Stimulated activated CD4-positive, alpha-beta T cell treated with anti-CD3 and anti-CD28 coated beads, TNF-alpha, amount 100 ng/mL, for 1 hour (primary cell): ENCODE measurements at regions not wholly inside any gene's neighbourhood (a gene's known extent, or its start where the extent isn't known, plus 50 kb on each side); places are given as distances from the start of the nearest gene placed in this dataset.

Experiments
- DNase-seq, 3 donors: peaks; one replicate each; pipeline ENCODE4 v3.0.0-alpha.2; 2020; ENCODE audit warnings: low read depth in 3 of 3, low spot score in 1 of 3

DNA sequence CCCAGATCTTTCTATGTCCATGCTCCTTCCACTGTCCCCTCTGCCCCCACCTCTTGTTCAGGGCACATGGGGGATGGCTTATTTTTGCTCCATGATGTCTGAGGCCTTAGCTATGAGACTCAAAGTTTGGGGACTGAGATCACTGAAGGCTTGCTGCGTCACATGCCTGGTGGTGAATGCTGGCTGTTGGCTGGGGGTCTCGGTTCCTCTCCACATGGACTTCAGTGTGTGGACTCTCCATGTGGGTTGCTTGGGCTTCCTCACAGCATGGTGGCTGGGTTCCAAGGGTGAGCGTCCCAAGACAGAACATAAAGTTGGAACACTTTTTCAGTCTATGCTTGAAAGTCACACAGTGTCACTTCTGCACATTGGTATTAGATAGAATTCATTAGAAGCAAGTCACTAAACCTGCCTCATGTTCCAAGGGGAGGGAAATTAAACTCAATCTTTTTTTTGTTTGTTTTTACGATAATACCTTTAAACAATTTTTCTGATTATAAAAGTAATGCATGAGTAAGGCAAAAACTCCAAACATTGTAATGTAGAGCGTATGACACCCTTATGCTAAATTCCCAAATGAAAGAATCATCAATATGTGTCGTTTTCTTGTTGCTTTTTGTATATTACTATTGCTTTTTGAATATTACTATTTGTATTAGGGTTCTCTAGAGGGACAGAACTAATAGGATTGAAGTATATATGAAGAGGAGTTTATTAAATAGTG lies 111.7 kb downstream of the MYCN start:
- DNase-seq = no peak

DNA sequence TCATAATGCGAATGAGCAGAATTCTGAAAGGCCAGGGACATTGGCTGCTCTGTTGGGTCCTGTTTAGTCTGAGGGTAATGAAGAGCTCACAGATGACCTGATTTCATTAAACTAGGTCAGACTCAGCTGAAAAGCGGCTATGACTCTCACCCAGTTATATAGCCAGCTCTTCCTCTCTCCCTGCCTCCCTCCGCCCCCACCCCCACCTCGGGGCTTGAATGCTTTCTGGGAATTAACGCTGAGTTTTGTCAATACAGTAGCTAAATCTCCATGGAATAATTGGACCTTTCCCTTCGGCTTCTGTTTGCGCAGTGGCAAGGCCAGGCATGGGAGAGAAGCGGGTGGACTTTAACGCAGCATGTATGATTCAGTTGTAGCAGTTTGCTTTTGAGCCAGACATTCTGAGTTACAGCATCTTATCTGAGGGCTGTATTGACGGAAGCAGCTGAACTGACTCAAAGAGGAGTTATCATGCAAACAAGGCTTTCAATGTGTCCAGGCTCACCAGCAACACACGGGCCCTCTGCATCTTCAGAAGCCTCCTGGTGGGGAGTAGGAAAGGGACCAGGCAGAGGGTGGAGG lies 110.6 kb downstream of the MYCN start:
- no peak for DNase-seq

DNA sequence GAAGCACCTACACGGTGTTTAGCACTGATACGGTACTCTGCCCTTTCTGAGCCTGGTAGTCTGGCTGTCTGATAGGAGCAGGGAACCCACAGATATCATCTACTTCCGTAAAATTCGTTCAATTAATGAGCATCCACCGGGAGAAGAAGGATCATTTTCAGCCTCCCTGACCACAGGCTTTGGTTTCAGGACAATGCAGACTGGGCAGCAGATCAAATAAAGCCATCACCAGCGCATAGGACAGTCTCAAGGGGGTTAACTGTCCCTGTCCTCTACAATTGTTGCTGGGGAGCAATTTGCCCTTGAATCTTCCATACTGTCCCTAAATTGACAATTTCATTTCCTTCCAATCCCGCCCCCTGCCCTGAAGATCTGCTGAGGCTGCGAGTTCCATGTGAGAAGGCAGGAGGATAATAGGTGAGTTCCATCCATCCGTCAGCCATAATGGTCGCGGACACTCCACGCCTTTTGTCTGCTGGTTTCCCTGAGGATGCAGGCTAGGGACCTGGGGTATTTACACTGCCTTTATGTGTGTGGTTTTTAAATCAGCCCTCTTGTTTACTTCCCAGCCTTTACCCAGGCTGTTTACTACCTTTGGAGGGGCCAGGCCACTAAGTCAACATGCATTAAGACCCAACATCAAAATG lies 110.0 kb downstream of the MYCN start:
- no peak for DNase-seq

DNA sequence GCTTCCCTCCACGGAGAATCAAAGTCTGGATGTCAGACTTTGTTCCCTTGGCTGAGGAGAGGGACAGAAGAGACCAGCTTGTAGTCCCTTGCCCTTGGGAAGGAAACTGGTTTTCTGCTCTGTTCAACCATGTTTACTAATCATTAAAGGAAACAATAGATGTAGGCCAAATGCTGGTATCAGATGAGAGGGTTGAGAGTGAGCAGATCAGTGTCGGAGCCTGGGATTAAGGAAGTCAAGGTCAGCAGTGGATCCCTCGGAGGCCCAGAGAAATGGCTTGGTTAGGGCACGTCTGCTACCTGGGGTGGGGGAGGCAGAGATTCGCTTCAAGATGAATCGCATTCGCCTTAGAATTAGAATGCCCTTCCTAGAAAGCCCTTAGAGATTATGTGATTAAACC lies 109.1 kb downstream of the MYCN start:
- no peak for DNase-seq

DNA sequence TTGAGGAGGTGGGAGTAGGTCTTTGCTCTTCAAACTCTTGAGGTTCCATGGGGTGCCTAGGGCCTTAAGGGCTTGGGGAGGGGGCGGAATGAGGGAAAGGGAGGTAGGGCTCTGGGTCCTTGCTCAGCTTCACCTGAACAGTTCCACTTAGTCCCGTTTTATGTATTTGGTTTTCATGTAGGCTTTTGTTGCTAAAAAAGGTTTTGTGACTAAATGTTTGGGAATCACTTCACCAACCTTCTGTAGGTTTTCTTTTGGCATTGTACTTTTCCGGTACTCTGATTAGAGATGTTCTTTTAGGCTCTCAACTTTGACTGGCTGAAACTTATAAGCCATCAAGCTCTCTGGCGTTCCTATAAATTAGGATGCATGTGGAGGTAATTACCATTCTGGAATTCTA lies 108.1 kb downstream of the MYCN start:
- DNase-seq = no peak

DNA sequence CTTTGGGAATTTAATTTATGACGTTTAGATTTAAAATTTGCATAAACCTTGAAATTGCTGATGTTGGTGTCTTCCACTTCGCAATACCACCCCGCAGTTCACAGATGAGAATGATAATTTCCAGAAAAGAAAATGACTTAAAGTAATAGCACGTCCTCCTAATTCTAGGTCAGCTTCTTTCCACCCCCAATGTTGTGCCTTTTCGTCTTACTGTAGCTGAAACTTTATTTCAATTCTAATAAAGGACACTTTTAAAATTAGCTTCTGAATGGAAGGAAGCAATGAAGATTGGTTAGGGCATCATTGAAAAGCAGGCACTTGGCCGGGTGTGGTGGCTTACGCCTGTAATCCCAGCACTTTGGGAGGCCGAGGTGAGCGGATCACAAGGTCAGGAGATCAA lies 107.4 kb downstream of the MYCN start:
- no peak for DNase-seq

DNA sequence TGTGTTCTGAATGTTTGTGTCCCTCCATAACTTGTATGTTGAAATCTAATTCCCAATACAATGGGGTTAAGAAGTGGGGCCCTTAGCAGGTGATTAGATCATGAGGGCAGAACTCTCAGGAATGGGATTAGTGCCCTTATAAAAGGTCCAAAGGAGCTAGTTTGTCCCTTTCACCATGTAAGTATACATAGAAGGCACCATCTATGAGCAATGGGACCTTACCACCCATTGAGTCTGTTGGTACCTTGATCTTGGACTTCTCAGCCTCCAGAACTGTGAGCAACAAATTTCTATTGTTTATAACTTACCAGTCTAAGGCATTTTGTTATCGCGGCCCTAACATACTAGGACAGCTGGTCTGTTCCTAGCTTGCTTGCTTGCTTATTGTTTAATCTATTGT lies 106.3 kb downstream of the MYCN start:
- no peak for DNase-seq

DNA sequence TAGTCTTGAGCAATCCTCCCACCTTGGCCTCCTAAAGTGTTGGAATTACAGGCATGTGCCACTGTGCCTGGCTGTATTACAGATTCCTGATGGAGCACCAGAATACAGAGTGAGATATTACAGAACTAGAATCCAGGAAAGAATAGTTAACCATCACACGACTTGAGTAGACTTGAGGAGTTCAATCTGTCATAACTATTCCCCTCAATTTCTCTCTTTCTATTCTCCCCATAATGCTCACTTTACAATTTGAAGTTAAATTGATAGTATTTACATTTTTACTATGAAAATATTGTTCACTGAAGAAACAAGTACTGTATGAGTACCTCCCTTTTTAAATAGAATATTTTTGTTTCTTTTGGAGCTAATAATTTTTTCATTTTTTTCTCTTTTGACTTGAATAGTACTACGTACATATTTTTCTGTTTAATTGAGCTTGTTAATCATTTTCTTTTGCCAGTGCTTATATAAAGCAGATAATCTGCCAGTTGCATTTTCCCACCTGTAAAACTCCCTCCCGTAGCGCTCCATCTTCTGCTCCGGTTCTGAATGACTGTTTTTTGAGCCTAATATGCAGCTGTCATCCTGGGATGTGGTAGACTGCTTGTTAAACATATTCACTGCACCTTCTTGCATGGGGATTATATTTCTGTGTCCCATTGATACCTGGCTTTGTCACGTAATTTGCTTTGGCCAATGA lies 105.5 kb downstream of the MYCN start:
- no peak for DNase-seq

DNA sequence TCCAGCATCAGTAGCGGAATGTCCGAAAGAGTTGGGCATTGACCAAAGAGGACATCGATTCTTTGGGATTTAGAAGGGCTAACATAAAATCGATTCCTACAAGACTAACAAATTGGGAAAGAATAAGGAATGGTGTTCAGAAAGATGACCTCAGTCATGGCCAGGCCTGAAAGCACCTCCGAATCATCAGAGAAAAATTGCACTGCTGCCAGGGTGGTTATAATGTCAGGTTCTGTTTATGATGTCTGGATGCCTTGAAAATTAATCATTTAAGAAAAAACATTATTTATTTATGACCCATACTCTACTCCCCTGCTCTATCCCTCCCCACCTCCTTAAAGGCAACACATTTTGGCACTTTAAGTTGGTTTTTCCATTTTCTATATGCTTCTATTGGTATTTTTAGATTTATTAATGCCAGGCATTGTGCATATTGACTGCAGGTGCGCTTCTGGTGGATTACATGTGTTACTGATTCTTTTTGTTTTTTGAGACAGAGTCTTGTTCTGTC lies 104.7 kb downstream of the MYCN start:
- no peak for DNase-seq

DNA sequence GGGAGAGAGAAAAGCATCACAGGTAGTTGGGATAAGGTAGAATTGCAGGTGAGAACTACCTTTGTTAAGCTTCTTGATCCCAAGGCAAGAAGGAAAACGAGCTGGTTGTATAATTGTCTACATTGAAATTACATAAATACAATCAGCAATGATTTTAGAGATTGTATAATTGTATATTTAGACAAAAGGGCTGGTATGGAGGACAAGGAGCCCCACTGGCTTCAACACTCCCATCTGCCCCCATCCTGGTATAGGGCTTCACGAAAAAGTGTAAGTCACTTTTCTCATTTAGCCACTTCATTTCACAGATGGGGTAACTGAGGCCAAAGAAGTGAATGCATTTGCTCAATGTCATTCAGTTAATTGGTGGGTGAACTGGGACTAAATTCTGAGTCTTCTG lies 103.3 kb downstream of the MYCN start:
- DNase-seq = no peak

DNA sequence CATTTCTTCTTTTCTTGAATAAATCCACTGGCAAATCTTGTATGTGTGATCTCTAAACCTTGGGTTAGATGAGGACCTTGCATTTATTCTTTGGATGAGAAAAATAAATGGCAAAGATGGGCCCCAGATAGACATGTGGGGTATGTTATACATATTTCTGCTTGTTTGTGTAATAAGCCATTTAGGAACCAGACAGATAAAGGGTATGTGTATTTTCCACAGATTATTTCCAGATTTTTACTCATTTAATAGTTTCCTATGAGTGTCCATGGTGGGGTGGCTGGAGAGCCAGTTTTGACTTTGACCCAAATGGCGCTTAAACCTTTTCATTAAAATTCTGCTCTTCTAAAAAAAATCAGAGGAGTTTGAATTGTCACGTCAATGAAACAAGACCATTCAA lies 102.8 kb downstream of the MYCN start:
- no peak for DNase-seq

DNA sequence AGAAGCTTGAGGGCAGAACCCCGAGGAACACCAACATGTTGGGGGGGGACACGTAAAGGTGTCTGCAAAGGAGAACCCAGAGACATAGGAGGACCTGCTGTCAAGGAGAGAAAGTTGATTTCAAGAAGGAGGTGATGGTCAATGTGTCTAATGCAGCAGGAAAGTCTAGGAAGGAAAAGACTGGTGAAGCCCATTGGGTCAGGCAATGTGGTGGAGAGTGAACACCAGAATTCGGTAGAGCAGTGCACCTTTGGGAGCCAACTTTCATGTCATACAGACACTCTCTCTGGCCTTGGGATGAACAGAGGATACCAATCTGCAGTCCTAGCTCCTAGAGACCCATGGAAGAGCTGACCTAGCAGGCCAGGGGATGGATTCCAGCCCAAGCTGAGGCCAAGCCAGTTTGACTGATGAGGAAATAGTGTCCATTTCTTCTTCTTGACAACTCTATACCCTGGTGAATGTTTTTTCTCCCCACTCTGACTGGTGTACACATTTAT lies 101.9 kb downstream of the MYCN start:
- DNase-seq = no peak

DNA sequence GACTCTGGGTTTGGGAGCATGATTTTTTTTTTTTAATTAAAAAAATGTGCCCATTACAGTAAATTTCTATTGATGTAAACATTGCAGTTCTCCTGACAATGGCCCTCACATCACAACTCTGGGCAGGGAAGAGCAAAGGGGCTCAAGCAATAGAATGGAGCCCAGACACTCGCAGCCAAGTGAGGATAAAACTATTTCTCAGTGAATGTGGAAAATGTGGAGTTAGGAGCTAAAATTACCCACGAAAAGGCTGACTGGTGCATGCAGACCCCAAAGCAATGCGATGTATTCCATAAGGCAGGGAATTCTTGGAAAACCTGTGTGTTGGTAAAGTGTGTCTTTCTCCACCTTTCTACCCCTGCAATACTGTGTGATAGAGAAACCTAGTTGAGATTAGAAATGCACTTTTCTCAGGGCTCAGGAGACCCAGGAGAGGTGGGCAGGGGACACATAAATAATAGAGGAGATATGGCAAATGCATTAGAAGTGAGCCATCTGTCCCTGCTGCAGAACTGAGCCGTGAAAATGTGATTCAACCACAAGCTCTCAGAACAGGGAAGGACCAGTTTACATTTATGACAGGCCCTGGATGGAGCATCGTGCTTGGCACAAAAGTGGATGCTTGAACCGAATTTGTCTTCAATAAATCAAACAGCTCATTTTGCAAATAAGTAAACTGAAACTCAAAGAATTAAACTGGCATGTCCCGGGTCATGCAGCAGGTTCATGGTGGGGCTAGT lies 100.1 kb downstream of the MYCN start:
- no peak for DNase-seq

DNA sequence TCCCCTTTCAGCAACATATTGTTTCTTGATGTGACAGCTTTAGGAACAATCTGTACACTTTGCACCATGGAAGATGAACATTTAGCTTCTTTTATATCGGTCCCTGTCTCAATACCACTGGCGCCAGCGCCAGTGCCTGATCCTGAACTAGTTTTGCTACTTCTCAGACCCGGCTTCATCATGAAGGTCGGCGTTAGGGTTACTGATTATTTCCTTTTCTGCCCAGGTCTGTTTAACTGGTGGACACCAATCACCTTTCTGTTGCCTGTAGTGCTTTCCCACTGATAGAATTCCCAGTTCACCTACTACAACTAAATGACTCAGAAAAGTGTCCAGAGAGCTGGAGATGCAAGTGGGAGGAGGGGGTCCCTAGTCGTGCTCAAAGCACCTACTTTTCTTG lies 99.5 kb downstream of the MYCN start:
- DNase-seq = no peak

DNA sequence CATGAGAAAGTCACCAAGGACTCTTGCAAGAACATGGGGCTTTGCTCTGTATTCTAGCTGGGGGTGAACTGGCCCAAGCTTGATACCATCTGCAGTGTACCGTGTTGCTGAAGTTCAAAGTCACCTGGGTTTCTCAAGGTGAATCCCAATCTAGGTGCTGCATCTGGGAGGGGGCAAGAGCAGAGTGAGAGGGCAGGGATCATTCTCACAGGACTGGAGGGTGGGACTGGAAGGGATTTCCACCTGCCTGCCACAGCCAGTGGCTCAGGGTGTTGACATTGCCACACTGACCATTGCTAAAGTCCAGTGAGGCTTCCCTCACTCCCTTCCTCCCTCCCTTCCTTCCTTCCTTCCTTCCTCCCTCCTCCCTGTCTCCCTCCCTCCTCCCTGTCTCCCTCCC lies 98.7 kb downstream of the MYCN start:
- DNase-seq = no peak

DNA sequence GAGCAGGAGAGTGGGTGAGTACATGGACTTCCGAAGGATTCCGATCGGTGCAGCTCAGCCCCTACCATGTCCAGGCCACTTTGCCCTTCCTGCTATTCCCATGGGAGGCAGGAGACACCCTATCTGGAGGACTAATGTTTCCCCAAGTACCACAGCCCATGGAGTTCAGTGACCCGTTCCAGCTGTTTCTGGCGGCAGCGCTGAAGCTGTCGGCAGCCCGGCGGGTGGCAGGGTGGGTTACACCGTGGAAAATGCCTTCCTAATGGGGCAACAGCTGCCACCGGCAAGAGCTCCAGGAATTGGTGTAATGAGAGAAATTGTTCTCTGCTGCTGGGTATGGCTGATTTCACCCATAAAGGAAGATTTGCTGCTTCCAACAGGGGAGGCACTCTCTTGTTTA lies 98.3 kb downstream of the MYCN start:
- DNase-seq = no peak

DNA sequence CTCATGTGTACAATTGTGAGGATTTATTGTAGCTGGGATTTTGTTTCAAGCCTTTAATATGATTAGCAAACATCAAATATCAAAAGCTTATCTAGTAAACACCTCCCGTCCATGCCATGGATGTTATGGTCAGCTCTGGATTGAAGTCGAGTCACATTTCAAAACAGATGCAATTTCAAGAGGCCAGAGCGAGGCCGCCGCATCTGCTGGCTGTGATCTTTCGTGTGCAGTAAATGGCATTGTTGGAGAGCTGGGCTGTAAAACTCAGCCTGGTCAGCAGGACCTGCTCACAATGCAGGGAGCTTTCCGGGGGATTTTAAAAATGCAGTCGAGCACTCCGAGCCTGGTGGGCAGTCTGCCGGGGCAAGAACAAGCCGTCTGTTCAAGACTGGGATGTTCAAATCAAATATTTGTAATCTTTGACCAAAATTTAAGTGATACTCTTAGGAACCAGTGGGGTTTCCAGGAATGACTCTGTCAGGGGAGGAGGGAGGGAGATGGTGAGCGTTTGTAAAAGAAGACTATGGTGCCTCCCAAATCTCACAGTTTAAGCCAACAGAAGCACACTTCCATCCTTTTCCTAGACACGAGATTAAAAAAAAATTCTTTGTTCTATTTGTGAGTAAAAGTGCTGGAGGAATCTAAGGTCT lies 97.6 kb downstream of the MYCN start:
- no peak for DNase-seq

DNA sequence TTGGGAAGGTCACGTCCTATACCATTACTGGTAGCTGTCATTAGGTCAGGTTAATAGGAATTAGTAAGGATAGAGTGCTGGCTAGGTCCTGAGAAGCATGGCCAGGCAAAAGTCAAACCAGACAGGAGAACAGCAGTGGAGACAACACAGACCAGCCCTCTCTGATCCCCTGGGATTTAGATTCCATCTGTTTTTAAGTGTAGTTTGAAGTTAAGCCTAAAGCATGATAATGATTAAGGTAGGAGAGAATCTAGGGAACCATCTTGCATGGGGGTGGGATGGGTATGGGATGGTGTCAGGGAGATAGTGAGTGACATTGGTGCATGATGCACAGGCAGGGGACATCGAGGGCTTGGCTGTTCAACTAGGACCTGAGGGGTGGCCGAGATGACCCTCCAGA lies 96.6 kb downstream of the MYCN start:
- no peak for DNase-seq

DNA sequence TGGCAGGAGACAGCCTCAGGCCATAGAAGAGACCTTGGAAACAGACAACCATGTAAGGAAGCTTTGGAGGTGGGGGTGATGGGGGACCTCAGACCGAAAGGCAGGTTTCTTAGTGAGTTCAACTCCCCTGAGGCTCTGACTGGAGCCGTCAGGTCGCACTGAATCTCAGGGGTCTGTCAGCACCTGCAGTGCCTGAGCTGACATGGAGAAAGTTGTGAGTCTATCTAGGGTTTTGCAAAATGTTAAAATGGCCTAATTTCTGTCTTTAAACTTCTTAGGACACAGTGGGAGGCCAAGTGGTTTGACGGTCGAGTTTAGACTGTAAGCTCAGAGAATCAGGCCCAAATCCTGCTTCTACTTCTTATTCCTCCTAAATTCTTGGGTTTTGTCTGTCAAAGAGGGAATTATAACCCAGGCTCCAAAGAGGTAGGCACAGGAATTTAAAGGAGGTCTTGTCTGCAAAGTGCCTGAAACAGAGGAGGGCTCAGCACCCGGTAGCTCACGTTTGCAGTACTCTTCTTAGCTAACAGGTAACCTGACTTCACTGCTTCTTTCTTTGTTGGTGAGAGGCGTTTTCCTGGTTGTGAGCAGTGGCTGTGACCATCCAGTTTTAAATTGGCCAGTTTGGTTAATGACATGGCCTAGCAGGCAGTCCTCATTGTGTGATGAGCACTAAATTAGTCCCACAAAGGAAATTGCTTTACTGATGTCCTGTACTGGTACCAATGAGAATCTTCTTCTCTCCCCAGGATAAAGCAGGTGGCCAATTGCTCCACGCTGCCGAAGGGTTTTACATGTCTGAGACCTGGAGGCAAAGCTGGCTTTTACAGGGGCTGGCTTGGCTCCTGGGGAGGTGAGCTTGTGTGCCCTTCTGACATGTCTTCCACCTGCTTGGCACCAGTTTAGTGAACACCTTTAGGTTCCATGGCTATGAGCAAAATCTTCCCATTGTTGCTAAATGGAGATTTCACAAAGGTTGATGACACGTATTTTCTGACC lies 95.7 kb downstream of the MYCN start:
- DNase-seq = no peak
